MM.1S (cell line): ENCODE measurements at regions not wholly inside any gene's neighbourhood (a gene's known extent, or its start where the extent isn't known, plus 50 kb on each side); places are given as distances from the start of the nearest gene placed in this dataset.

ENCODE experiments used
- DNase-seq: peaks from one replicate; pipeline ENCODE4 v3.0.0-alpha.2; 2015
- H2AFZ ChIP-seq: fragments of 300-600 bp; sonication (generic); 2 replicates; pipeline ENCODE4 v1.6.0; 2016; ENCODE audit warnings: antibody characterized with exemption, low read length
- H3F3A ChIP-seq: fragments of 300-600 bp; sonication (generic); 2 replicates; pipeline ENCODE4 v1.6.1; 2016; ENCODE audit warnings: mild to moderate bottlenecking, antibody characterized with exemption, low read length, moderate library complexity, mixed read lengths; ENCODE audit not compliant: insufficient read depth
- H3K27ac ChIP-seq: fragments of 300-600 bp; sonication (generic); 2 replicates; pipeline ENCODE4 v1.5.1; 2016; ENCODE audit warnings: mild to moderate bottlenecking, low read length
- H3K27me3 ChIP-seq: fragments of 300-600 bp; sonication (generic); replicated peaks from 2 replicates; pipeline ENCODE4 v1.6.0; 2016; ENCODE audit warnings: low read length; ENCODE audit not compliant: insufficient read depth
- H3K36me3 ChIP-seq: fragments of 300-600 bp; sonication (generic); replicated peaks from 2 replicates; pipeline ENCODE4 v1.6.1; 2016; ENCODE audit warnings: mild to moderate bottlenecking, low read length, mixed read lengths; ENCODE audit not compliant: insufficient read depth
- H3K4me1 ChIP-seq: fragments of 300-600 bp; sonication (generic); 2 replicates; pipeline ENCODE4 v1.6.1; 2016; ENCODE audit warnings: low read length, mixed read lengths
- H3K4me2 ChIP-seq: fragments of 300-600 bp; sonication (generic); 2 replicates; pipeline ENCODE4 v1.6.0; 2016; ENCODE audit warnings: low read depth, low read length
- H3K4me3 ChIP-seq: fragments of 300-600 bp; sonication (generic); 2 replicates; pipeline ENCODE4 v1.5.1; 2016; ENCODE audit warnings: low read length, mixed read lengths
- H3K79me2 ChIP-seq: fragments of 300-600 bp; sonication (generic); 2 replicates; pipeline ENCODE4 v1.6.1; 2016; ENCODE audit warnings: mixed run types, low read length, mixed read lengths
- H3K9ac ChIP-seq: fragments of 300-600 bp; sonication (generic); 2 replicates; pipeline ENCODE4 v1.6.1; 2016; ENCODE audit warnings: low read length, mixed read lengths
- H3K9me2 ChIP-seq: fragments of 300-600 bp; sonication (generic); replicated peaks from 2 replicates; pipeline ENCODE4 v1.6.1; 2016; ENCODE audit warnings: mild to moderate bottlenecking, low read length, mixed read lengths; ENCODE audit not compliant: insufficient read depth
- H3K9me3 ChIP-seq: fragments of 300-600 bp; sonication (generic); replicated peaks from 2 replicates; pipeline ENCODE4 v1.6.1; 2016; ENCODE audit warnings: mild to moderate bottlenecking, low read length, mixed read lengths; ENCODE audit not compliant: insufficient read depth
- H4K20me1 ChIP-seq: fragments of 300-600 bp; sonication (generic); 2 replicates; pipeline ENCODE4 v1.6.1; 2016; ENCODE audit warnings: mild to moderate bottlenecking, low read length, moderate library complexity, mixed read lengths; ENCODE audit not compliant: insufficient read depth
- EZH2 ChIP-seq: fragments of 300-600 bp; sonication (generic); optimal IDR thresholded peaks from 2 replicates; pipeline ENCODE3; 2017; ENCODE audit warnings: low read depth, mild to moderate bottlenecking, antibody characterized with exemption, low read length, mixed read lengths
- EZH2phosphoT487 ChIP-seq: fragments of 300-600 bp; sonication (generic); IDR thresholded peaks from 2 replicates; pipeline ENCODE4 v1.6.1; 2018; ENCODE audit warnings: antibody characterized with exemption, low read length
- TF ChIP-seq, protein P1 (sequence below): fragments of 300-600 bp; sonication (generic); IDR thresholded peaks from 2 replicates; pipeline ENCODE4 v1.5.1; 2016; ENCODE audit warnings: antibody characterized with exemption, low read length, mixed read lengths

DNA sequence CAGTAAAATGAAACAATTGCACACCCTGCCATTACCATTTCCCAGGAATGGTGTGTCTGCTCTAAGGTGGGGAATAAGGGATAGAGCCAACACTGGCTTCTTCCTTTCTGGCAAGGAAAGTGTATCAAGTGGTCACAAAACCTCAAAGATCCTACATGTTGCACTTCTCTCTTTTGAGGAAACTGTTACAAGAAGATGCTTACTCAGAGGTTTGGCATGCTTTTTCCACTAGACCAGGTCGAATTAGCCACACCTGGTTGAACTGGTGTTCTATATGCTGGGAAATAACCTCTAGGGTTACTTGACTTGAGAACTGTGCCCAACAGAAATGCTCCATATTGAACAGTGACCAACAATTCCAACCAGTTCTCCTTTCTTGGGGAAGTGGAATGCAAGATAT, 102.9 kb downstream of the LRRN1 start:
- H3K4me3 ChIP-seq = no peak overlapping the region
- no peak for DNase-seq
- no peak overlapping the region for H3K9ac ChIP-seq
- no peaks in the 10 kb centered on the region for H4K20me1 ChIP-seq
- H3K27ac ChIP-seq = no peak overlapping the region
- no peak overlapping the region for H2AFZ ChIP-seq
- no peaks in the 10 kb centered on the region for H3K4me1 ChIP-seq
- H3K79me2 ChIP-seq = no peaks in the 10 kb centered on the region
- no peaks in the 10 kb centered on the region for H3K9me3 ChIP-seq
- H3F3A ChIP-seq = no peaks in the 10 kb centered on the region
- no peaks in the 10 kb centered on the region for H3K9me2 ChIP-seq
- H3K27me3 ChIP-seq = no peaks in the 10 kb centered on the region
- no peaks in the 10 kb centered on the region for H3K36me3 ChIP-seq
- TF ChIP-seq EZH2 = no peak
- TF ChIP-seq, protein P1, sequence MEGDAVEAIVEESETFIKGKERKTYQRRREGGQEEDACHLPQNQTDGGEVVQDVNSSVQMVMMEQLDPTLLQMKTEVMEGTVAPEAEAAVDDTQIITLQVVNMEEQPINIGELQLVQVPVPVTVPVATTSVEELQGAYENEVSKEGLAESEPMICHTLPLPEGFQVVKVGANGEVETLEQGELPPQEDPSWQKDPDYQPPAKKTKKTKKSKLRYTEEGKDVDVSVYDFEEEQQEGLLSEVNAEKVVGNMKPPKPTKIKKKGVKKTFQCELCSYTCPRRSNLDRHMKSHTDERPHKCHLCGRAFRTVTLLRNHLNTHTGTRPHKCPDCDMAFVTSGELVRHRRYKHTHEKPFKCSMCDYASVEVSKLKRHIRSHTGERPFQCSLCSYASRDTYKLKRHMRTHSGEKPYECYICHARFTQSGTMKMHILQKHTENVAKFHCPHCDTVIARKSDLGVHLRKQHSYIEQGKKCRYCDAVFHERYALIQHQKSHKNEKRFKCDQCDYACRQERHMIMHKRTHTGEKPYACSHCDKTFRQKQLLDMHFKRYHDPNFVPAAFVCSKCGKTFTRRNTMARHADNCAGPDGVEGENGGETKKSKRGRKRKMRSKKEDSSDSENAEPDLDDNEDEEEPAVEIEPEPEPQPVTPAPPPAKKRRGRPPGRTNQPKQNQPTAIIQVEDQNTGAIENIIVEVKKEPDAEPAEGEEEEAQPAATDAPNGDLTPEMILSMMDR = no peak
- no peak for TF ChIP-seq EZH2phosphoT487
- H3K4me2 ChIP-seq = no peak overlapping the region

GRCh38 chr3:3906171-3906570, 106.9 kb downstream of the LRRN1 start:
- Histone ChIP-seq H3K79me2 (no peaks in the 10 kb centered on the region), H3K9me2 (no peaks in the 10 kb centered on the region), H3F3A (no peaks in the 10 kb centered on the region), H3K9me3 (no peaks in the 10 kb centered on the region), H3K4me1 (no peaks in the 10 kb centered on the region), H4K20me1 (no peaks in the 10 kb centered on the region), H2AFZ (no peak overlapping the region), H3K4me3 (no peak overlapping the region), H3K36me3 (no peaks in the 10 kb centered on the region), H3K27me3 (no peaks in the 10 kb centered on the region), H3K4me2 (no peak overlapping the region), H3K27ac (no peak overlapping the region), H3K9ac (no peak overlapping the region)
- no peak for DNase-seq
- no peak for TF ChIP-seq EZH2
- no peak for TF ChIP-seq EZH2phosphoT487
- TF ChIP-seq, protein P1 = no peak

GRCh38 chr3:3907023-3907422, 107.8 kb downstream of the LRRN1 start:
- H3F3A ChIP-seq = no peaks in the 10 kb centered on the region
- no peak overlapping the region for H3K9ac ChIP-seq
- no peak overlapping the region for H2AFZ ChIP-seq
- H3K9me3 ChIP-seq = no peaks in the 10 kb centered on the region
- no peak overlapping the region for H3K4me2 ChIP-seq
- H3K27ac ChIP-seq = no peak overlapping the region
- no peaks in the 10 kb centered on the region for H3K36me3 ChIP-seq
- TF ChIP-seq EZH2phosphoT487 = no peak
- no peak for TF ChIP-seq EZH2
- TF ChIP-seq, protein P1 = no peak
- no peaks in the 10 kb centered on the region for H3K9me2 ChIP-seq
- DNase-seq = no peak
- H3K4me1 ChIP-seq = no peaks in the 10 kb centered on the region
- H3K27me3 ChIP-seq = no peaks in the 10 kb centered on the region
- no peaks in the 10 kb centered on the region for H4K20me1 ChIP-seq
- no peaks in the 10 kb centered on the region for H3K79me2 ChIP-seq
- no peak overlapping the region for H3K4me3 ChIP-seq

DNA sequence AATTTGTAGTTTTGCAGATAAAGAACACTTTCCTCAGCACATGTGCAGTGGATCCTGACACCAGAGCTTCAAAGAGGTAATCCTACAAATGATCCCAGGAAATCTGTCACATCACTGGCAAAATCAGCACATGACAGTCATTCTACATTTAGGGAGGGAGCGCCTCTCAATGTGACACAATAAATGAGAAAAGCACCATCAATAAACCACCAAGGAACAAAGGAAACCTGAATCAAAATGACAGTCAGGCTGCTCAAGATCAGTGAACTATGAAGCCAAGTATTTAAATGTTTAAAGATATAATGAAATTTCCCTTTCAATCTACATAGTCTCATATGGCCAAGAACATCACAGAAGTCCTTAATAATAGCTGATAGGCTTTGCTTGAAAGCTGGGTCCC, 119.5 kb downstream of the LRRN1 start:
- no peak overlapping the region for H2AFZ ChIP-seq
- no peak overlapping the region for H3K27ac ChIP-seq
- no peaks in the 10 kb centered on the region for H3F3A ChIP-seq
- no peaks in the 10 kb centered on the region for H4K20me1 ChIP-seq
- no peak overlapping the region for H3K4me2 ChIP-seq
- no peaks in the 10 kb centered on the region for H3K4me1 ChIP-seq
- no peaks in the 10 kb centered on the region for H3K79me2 ChIP-seq
- H3K27me3 ChIP-seq = no peaks in the 10 kb centered on the region
- H3K4me3 ChIP-seq = no peak overlapping the region
- no peaks in the 10 kb centered on the region for H3K36me3 ChIP-seq
- TF ChIP-seq EZH2phosphoT487 (no peak), EZH2 (no peak)
- TF ChIP-seq, protein P1 = no peak
- H3K9me2 ChIP-seq = no peaks in the 10 kb centered on the region
- no peaks in the 10 kb centered on the region for H3K9me3 ChIP-seq
- no peak for DNase-seq
- no peak overlapping the region for H3K9ac ChIP-seq
